ENCODE measurements at regions not wholly inside any gene's neighbourhood (a gene's known extent, or its start where the extent isn't known, plus 50 kb on each side); places are given as distances from the start of the nearest gene placed in this dataset.

DNA sequence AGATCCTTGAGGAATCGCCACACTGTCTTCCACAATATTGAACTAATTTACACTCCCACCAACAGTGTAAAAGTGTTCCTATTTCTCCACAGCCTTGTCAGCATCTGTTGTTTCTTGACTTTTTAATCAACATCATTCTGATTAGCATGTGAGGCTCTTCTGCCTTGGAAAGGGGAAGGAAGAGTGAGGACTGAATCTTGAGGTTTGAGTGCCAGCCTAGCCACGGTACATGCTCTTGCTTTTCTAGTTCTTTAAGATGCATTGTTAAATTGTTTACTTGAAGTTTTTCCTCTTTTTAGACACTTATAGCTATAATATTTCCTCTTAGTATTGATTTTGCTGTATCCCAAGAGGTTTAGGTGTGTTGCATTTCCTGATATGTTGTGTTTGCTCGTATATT, 596.1 kb downstream of the OTOL1 start:
- TF ChIP-seq, protein P1, sequence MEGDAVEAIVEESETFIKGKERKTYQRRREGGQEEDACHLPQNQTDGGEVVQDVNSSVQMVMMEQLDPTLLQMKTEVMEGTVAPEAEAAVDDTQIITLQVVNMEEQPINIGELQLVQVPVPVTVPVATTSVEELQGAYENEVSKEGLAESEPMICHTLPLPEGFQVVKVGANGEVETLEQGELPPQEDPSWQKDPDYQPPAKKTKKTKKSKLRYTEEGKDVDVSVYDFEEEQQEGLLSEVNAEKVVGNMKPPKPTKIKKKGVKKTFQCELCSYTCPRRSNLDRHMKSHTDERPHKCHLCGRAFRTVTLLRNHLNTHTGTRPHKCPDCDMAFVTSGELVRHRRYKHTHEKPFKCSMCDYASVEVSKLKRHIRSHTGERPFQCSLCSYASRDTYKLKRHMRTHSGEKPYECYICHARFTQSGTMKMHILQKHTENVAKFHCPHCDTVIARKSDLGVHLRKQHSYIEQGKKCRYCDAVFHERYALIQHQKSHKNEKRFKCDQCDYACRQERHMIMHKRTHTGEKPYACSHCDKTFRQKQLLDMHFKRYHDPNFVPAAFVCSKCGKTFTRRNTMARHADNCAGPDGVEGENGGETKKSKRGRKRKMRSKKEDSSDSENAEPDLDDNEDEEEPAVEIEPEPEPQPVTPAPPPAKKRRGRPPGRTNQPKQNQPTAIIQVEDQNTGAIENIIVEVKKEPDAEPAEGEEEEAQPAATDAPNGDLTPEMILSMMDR (IDR thresholded peaks at IDR 0.05; ENCODE audit: insufficient read depth, low read depth, low read length, missing control alignments) = no peak
- no peak for DNase-seq (ENCODE audit: low read depth)
- no peak overlapping the region for H3K4me3 ChIP-seq (ENCODE audit: low read depth, low read length)

DNA sequence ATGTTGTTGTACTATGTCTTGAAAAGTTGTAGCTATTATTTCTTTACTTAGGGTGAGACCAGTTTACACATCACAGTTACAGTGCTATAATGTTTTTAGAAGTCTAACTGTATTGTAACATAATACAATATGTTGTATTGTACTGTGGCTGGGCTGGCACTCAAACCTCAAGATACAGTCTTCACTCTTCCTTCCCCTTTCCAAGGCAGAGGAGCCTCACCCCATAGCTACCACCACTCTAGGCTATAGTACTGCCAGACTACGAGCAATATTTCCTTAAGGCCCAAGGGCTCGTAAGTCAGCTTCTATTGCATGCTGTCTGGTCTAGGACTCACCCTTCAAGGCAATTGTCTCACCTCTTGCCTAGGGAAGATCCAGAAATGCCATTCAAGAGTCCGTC, 597.7 kb downstream of the OTOL1 start:
- TF ChIP-seq, protein P1 (IDR thresholded peaks at IDR 0.05; ENCODE audit: insufficient read depth, low read depth, low read length, missing control alignments) = no peak
- no peak for DNase-seq (ENCODE audit: low read depth)
- no peak overlapping the region for H3K4me3 ChIP-seq (ENCODE audit: low read depth, low read length)

DNA sequence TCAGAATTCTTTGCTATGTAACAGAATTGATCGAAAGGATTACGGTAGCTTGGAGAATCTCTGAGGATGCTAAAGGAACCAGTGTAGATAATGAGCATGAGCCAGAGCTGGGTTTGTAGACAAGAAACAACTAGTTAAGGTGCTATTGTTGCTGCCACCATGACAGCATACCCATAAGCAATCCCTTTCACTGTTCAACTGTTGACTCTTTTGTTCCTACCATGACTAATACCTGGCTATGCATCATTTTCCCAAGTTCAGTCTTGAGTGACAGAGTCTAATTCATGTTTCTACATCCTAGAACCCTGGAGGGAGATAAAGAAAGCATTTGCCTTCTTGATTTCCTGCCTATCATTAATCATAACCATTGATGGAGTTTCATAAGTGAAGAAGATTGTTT, 600.3 kb downstream of the OTOL1 start:
- H3K4me3 ChIP-seq (ENCODE audit: low read depth, low read length) = no peak overlapping the region
- TF ChIP-seq, protein P1 (IDR thresholded peaks at IDR 0.05; ENCODE audit: insufficient read depth, low read depth, low read length, missing control alignments) = no peak
- no peak for DNase-seq (ENCODE audit: low read depth)

DNA sequence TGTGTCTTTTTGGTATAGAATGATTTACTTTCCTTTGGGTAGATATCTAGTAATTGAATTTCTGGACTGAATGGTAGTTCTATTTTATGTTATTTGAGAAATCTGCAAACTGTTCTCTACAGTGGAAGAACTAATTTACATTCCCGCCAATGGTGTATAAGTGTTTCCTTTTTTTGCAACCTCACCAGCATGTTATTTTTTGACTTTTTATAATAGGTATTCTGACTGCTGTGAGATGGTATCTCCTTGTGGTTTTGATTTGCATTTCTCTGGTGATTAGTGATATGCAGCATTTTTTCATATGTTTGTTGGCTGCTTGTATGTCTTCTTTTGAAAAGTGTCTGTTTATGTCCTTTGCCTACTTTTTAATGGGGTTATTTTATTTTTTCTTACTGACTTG, 607.2 kb downstream of the OTOL1 start:
- TF ChIP-seq, protein P1 (IDR thresholded peaks at IDR 0.05; ENCODE audit: insufficient read depth, low read depth, low read length, missing control alignments) = no peak
- no peak overlapping the region for H3K4me3 ChIP-seq (ENCODE audit: low read depth, low read length)
- no peak for DNase-seq (ENCODE audit: low read depth)

DNA sequence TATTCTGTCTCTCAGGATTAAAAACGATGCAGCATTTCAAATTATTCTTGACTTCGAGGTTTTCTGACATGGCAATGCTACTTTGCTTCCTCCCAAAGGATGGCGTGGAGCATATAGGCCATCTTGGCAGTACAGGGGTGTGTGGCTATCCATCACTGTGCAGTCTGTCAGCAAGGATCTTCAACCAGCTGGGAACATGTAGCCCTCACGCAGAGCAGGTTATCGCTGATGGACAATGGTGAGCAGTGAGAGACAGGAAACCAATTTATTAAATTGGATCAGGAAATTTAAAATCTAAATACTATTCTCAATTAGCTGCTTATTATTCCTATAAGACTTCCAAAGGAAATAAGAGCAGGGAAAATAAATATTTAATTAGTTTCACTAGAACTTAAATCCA, 615.3 kb downstream of the OTOL1 start:
- no peak overlapping the region for H3K4me3 ChIP-seq (ENCODE audit: low read depth, low read length)
- DNase-seq (ENCODE audit: low read depth) = no peak

DNA sequence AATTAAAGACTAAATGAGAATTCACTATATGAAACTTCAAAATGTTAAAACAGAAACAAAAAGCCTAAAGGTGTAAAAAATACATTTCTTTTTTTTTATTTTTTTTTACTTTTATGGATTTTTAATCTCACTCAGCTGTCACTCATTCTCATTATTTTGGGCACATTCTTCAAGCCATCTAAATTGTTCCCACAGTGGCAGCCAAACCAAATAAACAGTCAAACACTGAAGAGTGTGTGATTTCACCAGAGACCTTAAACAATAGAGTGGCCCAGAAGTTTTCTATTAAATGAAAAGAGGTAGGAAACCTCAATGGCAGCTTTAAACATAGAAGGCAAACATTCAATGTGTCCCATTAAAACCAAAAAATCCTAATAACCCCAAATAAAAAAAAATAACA, 616.1 kb downstream of the OTOL1 start:
- DNase-seq (ENCODE audit: low read depth) = no peak
- TF ChIP-seq, protein P1 (IDR thresholded peaks at IDR 0.05; ENCODE audit: insufficient read depth, low read depth, low read length, missing control alignments) = no peak
- no peak overlapping the region for H3K4me3 ChIP-seq (ENCODE audit: low read depth, low read length)

More for the DNA sequence above, 615.3 kb downstream of the OTOL1 start:
- TF ChIP-seq, protein P1 (IDR thresholded peaks at IDR 0.05; ENCODE audit: insufficient read depth, low read depth, low read length, missing control alignments) = no peak

DNA sequence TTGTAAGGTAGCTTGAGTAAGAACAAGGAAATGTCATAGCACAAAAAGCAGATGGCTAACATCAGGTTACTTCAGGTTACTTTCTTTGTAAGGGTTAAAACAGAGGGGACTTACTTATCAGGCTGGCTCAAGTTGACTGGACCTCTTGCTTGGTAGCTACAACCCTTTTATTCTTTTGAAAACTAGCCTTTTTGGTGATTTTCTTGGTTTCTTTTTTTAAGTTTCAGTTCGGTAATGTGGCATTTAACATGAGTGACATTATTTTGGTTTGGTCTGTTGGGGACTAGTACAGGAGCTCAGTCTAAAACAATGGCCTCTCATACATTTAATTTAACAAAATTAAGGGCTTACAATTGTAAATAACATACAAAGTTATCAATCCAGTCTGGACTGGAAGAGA, 621.4 kb downstream of the OTOL1 start:
- TF ChIP-seq, protein P1 (IDR thresholded peaks at IDR 0.05; ENCODE audit: insufficient read depth, low read depth, low read length, missing control alignments) = no peak
- DNase-seq (ENCODE audit: low read depth) = peak; percentile 2
- H3K4me3 ChIP-seq (ENCODE audit: low read depth, low read length) = no peak overlapping the region

All from GM12865 (cell line).